ENCODE measurements at regions not wholly inside any gene's neighbourhood (a gene's known extent, or its start where the extent isn't known, plus 50 kb on each side); places are given as distances from the start of the nearest gene placed in this dataset.

GRCh38 chr13:65560936-65561335 is 1669.2 kb downstream of the PCDH9 start:
- ATAC-seq (no peak), DNase-seq (no peak), FAIRE-seq (peak; percentile 97)
- no peak overlapping the region for H3K4me3 ChIP-seq
- WGBS, 2 donors, result 75 to 85% methylated on average over 1 of the region's 1 CpG
- H3K4me1 ChIP-seq, result no peaks in the 10 kb centered on the region
- TF ChIP-seq, protein P1, sequence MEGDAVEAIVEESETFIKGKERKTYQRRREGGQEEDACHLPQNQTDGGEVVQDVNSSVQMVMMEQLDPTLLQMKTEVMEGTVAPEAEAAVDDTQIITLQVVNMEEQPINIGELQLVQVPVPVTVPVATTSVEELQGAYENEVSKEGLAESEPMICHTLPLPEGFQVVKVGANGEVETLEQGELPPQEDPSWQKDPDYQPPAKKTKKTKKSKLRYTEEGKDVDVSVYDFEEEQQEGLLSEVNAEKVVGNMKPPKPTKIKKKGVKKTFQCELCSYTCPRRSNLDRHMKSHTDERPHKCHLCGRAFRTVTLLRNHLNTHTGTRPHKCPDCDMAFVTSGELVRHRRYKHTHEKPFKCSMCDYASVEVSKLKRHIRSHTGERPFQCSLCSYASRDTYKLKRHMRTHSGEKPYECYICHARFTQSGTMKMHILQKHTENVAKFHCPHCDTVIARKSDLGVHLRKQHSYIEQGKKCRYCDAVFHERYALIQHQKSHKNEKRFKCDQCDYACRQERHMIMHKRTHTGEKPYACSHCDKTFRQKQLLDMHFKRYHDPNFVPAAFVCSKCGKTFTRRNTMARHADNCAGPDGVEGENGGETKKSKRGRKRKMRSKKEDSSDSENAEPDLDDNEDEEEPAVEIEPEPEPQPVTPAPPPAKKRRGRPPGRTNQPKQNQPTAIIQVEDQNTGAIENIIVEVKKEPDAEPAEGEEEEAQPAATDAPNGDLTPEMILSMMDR (IDR thresholded peaks at IDR 0.05), result no peak
- no peaks in the 10 kb centered on the region for H3K27me3 ChIP-seq
- intact Hi-C loops (cut with DNase I), result no loop called here
- H3K36me3 ChIP-seq, result no peaks in the 10 kb centered on the region
- no peak overlapping the region for H3K27ac ChIP-seq
- no peaks in the 10 kb centered on the region for H3K9me3 ChIP-seq

DNA sequence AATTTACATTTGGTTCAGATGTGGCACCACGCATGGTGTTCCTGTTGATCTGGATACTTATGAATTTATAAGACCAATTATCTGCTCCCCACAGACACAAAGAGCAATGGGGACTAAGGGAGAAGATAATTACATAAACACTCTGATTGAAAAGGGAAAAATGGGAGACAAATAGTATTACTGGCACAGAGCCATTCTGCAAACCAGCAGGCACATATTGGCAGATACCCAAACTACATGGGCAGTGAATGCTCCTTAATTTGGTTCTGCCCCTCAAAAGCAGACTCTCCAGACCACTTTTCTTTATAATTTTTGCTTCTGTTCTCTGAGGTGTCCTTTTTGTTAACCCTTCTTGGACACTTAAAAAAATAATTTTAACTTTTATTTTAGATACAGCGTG is 1674.2 kb downstream of the PCDH9 start:
- Histone ChIP-seq H3K4me1 (no peaks in the 10 kb centered on the region), H3K4me3 (no peak overlapping the region), H3K27me3 (no peaks in the 10 kb centered on the region), H3K36me3 (no peaks in the 10 kb centered on the region), H3K27ac (no peak overlapping the region), H3K9me3 (no peaks in the 10 kb centered on the region)
- TF ChIP-seq, protein P1 (IDR thresholded peaks at IDR 0.05), result no peak
- FAIRE-seq (no peak), DNase-seq (no peak), ATAC-seq (no peak)
- intact Hi-C loops (cut with DNase I), result no loop called here
- WGBS, 2 donors, result 79 to 85% methylated on average over 2 of the region's 2 CpGs

GRCh38 chr13:65553096-65553727 is 1676.9 kb downstream of the PCDH9 start:
- ATAC-seq, result no peak
- 37 to 47% methylated on average over 5 of the region's 5 CpGs for WGBS, 2 donors

DNA sequence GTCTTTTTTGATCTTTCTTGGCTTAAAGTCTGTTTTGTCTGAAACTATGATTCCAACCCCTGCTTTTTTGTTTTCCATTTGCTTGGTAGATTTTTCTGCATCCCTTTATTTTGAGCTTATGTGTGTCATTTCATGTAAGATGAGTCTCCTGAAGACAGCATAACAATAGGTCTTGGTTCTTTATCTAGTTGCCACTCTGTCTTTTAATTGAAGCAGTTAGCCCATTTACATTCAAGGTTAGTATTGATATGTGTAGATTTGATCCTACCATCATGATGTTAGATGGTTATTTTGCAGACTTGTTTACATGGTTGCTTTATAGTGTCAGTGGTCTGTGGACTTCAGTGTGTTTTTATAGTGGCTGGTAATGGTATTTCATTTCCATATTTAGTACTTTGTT is 1678.9 kb downstream of the PCDH9 start:
- Histone ChIP-seq H3K4me3 (no peak overlapping the region), H3K27me3 (no peaks in the 10 kb centered on the region), H3K27ac (no peak overlapping the region), H3K36me3 (no peaks in the 10 kb centered on the region), H3K4me1 (no peaks in the 10 kb centered on the region), H3K9me3 (no peaks in the 10 kb centered on the region)
- no peak for FAIRE-seq
- TF ChIP-seq, protein P1 (IDR thresholded peaks at IDR 0.05), result no peak
- no peak for DNase-seq
- intact Hi-C loops (cut with DNase I), result no loop called here
- no peak for ATAC-seq

More at GRCh38 chr13:65553096-65553727, 1676.9 kb downstream of the PCDH9 start:
- DNase-seq, result peak in 1 of 6 donors; percentile 47
- no peaks in the 10 kb centered on the region for H3K27me3 ChIP-seq
- FAIRE-seq, result no peak
- H3K9me3 ChIP-seq, result no peaks in the 10 kb centered on the region
- intact Hi-C loops (cut with DNase I), result no loop called here
- H3K36me3 ChIP-seq, result no peaks in the 10 kb centered on the region
- TF ChIP-seq, protein P1 (IDR thresholded peaks at IDR 0.05), result no peak
- H3K27ac ChIP-seq, result no peak overlapping the region
- H3K4me3 ChIP-seq, result no peak overlapping the region
- H3K4me1 ChIP-seq, result no peaks in the 10 kb centered on the region

- no peak for FAIRE-seq
- H3K4me3 ChIP-seq, result no peak overlapping the region
- WGBS, 2 donors, result 71 to 83% methylated on average over 3 of the region's 3 CpGs
- intact Hi-C loops (cut with DNase I), result no loop called here
- no peaks in the 10 kb centered on the region for H3K36me3 ChIP-seq
- no peaks in the 10 kb centered on the region for H3K4me1 ChIP-seq
- H3K27me3 ChIP-seq, result no peaks in the 10 kb centered on the region
- no peaks in the 10 kb centered on the region for H3K9me3 ChIP-seq
- ATAC-seq, result no peak
- TF ChIP-seq, protein P1 (IDR thresholded peaks at IDR 0.05), result no peak
- DNase-seq, result no peak
- no peak overlapping the region for H3K27ac ChIP-seq
Observed at GRCh38 chr13:65540175-65540574, 1690.0 kb downstream of the PCDH9 start.

All from pancreas (tissue), 10 donors.